Fibroblast of lung (primary cell): ENCODE measurements at regions not wholly inside any gene's neighbourhood (a gene's known extent, or its start where the extent isn't known, plus 50 kb on each side); places are given as distances from the start of the nearest gene placed in this dataset.

Experiments
- DNase-seq, 2 donors: peaks; one replicate each; pipeline versions ENCODE4 v3.0.0 to v3.0.0-alpha.2; 2010; ENCODE audit warnings: low read depth in 2 of 2
- H2AFZ ChIP-seq: 2 replicates; pipeline ENCODE4 v1.5.1; 2012; ENCODE audit warnings: low read length, control low read depth, inconsistent platforms
- H3K27ac ChIP-seq: 2 replicates; pipeline ENCODE4 v1.5.1; 2011; ENCODE audit warnings: low read length, control low read depth; ENCODE audit not compliant: insufficient read depth
- H3K27me3 ChIP-seq: 2 replicates; pipeline ENCODE4 v1.5.1; 2011; ENCODE audit warnings: mild to moderate bottlenecking, low read length; ENCODE audit not compliant: control insufficient read depth, insufficient read depth
- H3K36me3 ChIP-seq: 2 replicates; pipeline ENCODE4 v1.5.1; 2011; ENCODE audit warnings: low read length; ENCODE audit not compliant: control insufficient read depth, insufficient read depth
- H3K4me1 ChIP-seq: 2 replicates; pipeline ENCODE4 v1.5.1; 2011; ENCODE audit warnings: low read length; ENCODE audit not compliant: control insufficient read depth, insufficient read depth; ENCODE audit errors: extremely low read depth
- H3K4me2 ChIP-seq: 2 replicates; pipeline ENCODE4 v1.5.1; 2011; ENCODE audit warnings: low read length, control low read depth; ENCODE audit not compliant: insufficient read depth; ENCODE audit errors: extremely low read depth
- H3K4me3 ChIP-seq, 4 experiments: fragments of 200-600 bp in 1 of 4; sonication (generic) in 1 of 4; replicated peaks in 1 of 4; 2 replicates each; pipeline ENCODE4 v1.5.1; 2011 to 2016; ENCODE audit warnings: low read length in 4 of 4, low read depth in 3 of 4, mild to moderate bottlenecking in 3 of 4, control low read depth in 2 of 4, inconsistent platforms in 1 of 4, mixed read lengths in 1 of 4; ENCODE audit not compliant: insufficient read depth in 1 of 4; ENCODE audit errors: control extremely low read depth in 1 of 4
- H3K79me2 ChIP-seq: 2 replicates; pipeline ENCODE4 v1.5.1; 2012; ENCODE audit warnings: mild to moderate bottlenecking, low read length, inconsistent platforms; ENCODE audit not compliant: control insufficient read depth, insufficient read depth
- H3K9ac ChIP-seq: 2 replicates; pipeline ENCODE4 v1.5.1; 2011; ENCODE audit warnings: mild to moderate bottlenecking, low read length, control low read depth; ENCODE audit not compliant: insufficient read depth
- H3K9me3 ChIP-seq: 2 replicates; pipeline ENCODE4 v1.5.1; 2012; ENCODE audit warnings: low read depth, low read length; ENCODE audit not compliant: control insufficient read depth, insufficient read depth
- H4K20me1 ChIP-seq: 2 replicates; pipeline ENCODE4 v1.5.1; 2011; ENCODE audit warnings: low read length; ENCODE audit not compliant: control insufficient read depth, insufficient read depth; ENCODE audit errors: extremely low read depth
- CTCF ChIP-seq, 2 donors: IDR thresholded peaks in 1 of 2; conservative IDR thresholded peaks in 1 of 2; 1 replicate in 1 of 2; 2 replicates in 1 of 2; pipeline ENCODE4 v1.5.1; 2011 to 2012; ENCODE audit warnings: low read length in 2 of 2, control low read depth in 1 of 2, inconsistent platforms in 1 of 2, low read depth in 1 of 2, mild to moderate bottlenecking in 1 of 2
- EZH2 ChIP-seq: IDR thresholded peaks from 2 replicates; pipeline ENCODE4 v1.5.1; 2012; ENCODE audit warnings: low read length, control low read depth, mild to moderate bottlenecking; ENCODE audit errors: missing control alignments

GRCh38 chr2:176834226-176834625 lies 378.4 kb upstream of the HNRNPA3 start:
- TF ChIP-seq CTCF (conservative IDR thresholded peaks at IDR 0.05 in 1 of 2, IDR thresholded peaks at IDR 0.05 in 1 of 2; ENCODE audit: low read depth in 1 of 2, low read length in 2 of 2): no peak
- TF ChIP-seq EZH2: no peak
- H3K4me2 ChIP-seq: no peak overlapping the region
- H4K20me1 ChIP-seq: no peaks in the 10 kb centered on the region
- H2AFZ ChIP-seq: no peak overlapping the region
- H3K4me1 ChIP-seq: no peaks in the 10 kb centered on the region
- no peaks in the 10 kb centered on the region for H3K79me2 ChIP-seq
- H3K36me3 ChIP-seq: no peaks in the 10 kb centered on the region
- H3K9ac ChIP-seq: no peak overlapping the region
- no peak for DNase-seq
- H3K27ac ChIP-seq: no peak overlapping the region
- H3K9me3 ChIP-seq: no peaks in the 10 kb centered on the region
- no peak overlapping the region for H3K4me3 ChIP-seq
- no peaks in the 10 kb centered on the region for H3K27me3 ChIP-seq

- Histone ChIP-seq H3K36me3 (no peaks in the 10 kb centered on the region), H3K4me1 (no peaks in the 10 kb centered on the region), H3K27me3 (no peaks in the 10 kb centered on the region), H3K27ac (no peak overlapping the region), H3K9me3 (no peaks in the 10 kb centered on the region), H2AFZ (no peak overlapping the region), H3K4me3 (no peak overlapping the region), H3K9ac (no peak overlapping the region), H4K20me1 (no peaks in the 10 kb centered on the region), H3K79me2 (no peaks in the 10 kb centered on the region), H3K4me2 (no peak overlapping the region)
- no peak for DNase-seq
- TF ChIP-seq CTCF (conservative IDR thresholded peaks at IDR 0.05 in 1 of 2, IDR thresholded peaks at IDR 0.05 in 1 of 2; ENCODE audit: low read depth in 1 of 2, low read length in 2 of 2): no peak
- TF ChIP-seq EZH2: no peak
These were observed 369.4 kb upstream of the HNRNPA3 start for GRCh38 chr2:176843208-176843607.

- Histone ChIP-seq H3K79me2 (no peaks in the 10 kb centered on the region), H3K36me3 (no peaks in the 10 kb centered on the region), H3K4me1 (no peaks in the 10 kb centered on the region), H3K9ac (no peak overlapping the region), H3K9me3 (no peaks in the 10 kb centered on the region), H3K4me2 (no peak overlapping the region), H3K4me3 (no peak overlapping the region), H2AFZ (no peak overlapping the region), H3K27ac (no peak overlapping the region), H3K27me3 (no peaks in the 10 kb centered on the region), H4K20me1 (no peaks in the 10 kb centered on the region)
- TF ChIP-seq EZH2 (no peak), CTCF (conservative IDR thresholded peaks at IDR 0.05 in 1 of 2, IDR thresholded peaks at IDR 0.05 in 1 of 2; ENCODE audit: low read depth in 1 of 2, low read length in 2 of 2) (no peak)
- DNase-seq: no peak
These were observed 368.1 kb upstream of the HNRNPA3 start for GRCh38 chr2:176844461-176844860.
